ENCODE measurements at regions not wholly inside any gene's neighbourhood (a gene's known extent, or its start where the extent isn't known, plus 50 kb on each side); places are given as distances from the start of the nearest gene placed in this dataset.

GRCh38 chr2:2879781-2880180, 497.8 kb downstream of the EIPR1 start:
- TF ChIP-seq POLR2AphosphoS5 (IDR thresholded peaks at IDR 0.05; ENCODE audit: low read length) (no peak), HDGF (IDR thresholded peaks at IDR 0.05) (no peak), POLR2A (IDR thresholded peaks at IDR 0.05; ENCODE audit: low read depth, low read length) (no peak), RAD21 (IDR thresholded peaks at IDR 0.05; ENCODE audit: insufficient read depth, low read depth, low read length) (no peak), FOXM1 (IDR thresholded peaks at IDR 0.05; ENCODE audit: low read depth, low read length) (no peak), HDAC6 (IDR thresholded peaks at IDR 0.05; ENCODE audit: unreplicated experiment) (no peak), SP1 (IDR thresholded peaks at IDR 0.05; ENCODE audit: low read depth, low read length) (no peak)
- TF ChIP-seq, protein P1, sequence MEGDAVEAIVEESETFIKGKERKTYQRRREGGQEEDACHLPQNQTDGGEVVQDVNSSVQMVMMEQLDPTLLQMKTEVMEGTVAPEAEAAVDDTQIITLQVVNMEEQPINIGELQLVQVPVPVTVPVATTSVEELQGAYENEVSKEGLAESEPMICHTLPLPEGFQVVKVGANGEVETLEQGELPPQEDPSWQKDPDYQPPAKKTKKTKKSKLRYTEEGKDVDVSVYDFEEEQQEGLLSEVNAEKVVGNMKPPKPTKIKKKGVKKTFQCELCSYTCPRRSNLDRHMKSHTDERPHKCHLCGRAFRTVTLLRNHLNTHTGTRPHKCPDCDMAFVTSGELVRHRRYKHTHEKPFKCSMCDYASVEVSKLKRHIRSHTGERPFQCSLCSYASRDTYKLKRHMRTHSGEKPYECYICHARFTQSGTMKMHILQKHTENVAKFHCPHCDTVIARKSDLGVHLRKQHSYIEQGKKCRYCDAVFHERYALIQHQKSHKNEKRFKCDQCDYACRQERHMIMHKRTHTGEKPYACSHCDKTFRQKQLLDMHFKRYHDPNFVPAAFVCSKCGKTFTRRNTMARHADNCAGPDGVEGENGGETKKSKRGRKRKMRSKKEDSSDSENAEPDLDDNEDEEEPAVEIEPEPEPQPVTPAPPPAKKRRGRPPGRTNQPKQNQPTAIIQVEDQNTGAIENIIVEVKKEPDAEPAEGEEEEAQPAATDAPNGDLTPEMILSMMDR (IDR thresholded peaks at IDR 0.05 in 2 of 3, conservative IDR thresholded peaks at IDR 0.05 in 1 of 3; ENCODE audit: control insufficient read depth in 2 of 3, extremely low read depth in 1 of 3, insufficient read depth in 1 of 3, low read depth in 3 of 3, low read length in 3 of 3): no peak

All from GM12878 (cell line).